ENCODE measurements at regions not wholly inside any gene's neighbourhood (a gene's known extent, or its start where the extent isn't known, plus 50 kb on each side); places are given as distances from the start of the nearest gene placed in this dataset.

GRCh38 chr11:134592391-134592990, 180.4 kb upstream of the B3GAT1 start:
- Histone ChIP-seq H3K79me1 (ENCODE audit: low read depth, low read length) (no peaks in the 10 kb centered on the region), H3K18ac (ENCODE audit: extremely low read depth, low read length) (no peak overlapping the region), H3K36me3 (ENCODE audit: control insufficient read depth in 2 of 4, insufficient read depth in 4 of 4, low read length in 3 of 4) (no peaks in the 10 kb centered on the region)
- TF ChIP-seq TBP (IDR thresholded peaks at IDR 0.05; ENCODE audit: low read depth, low read length), result no peak
- no peak for TF ChIP-seq POU5F1 (IDR thresholded peaks at IDR 0.05; ENCODE audit: low read depth, low read length)
- no peak for TF ChIP-seq CHD1 (IDR thresholded peaks at IDR 0.05; ENCODE audit: low read depth, low read length)
- TF ChIP-seq RAD21 (IDR thresholded peaks at IDR 0.05 in 1 of 2, conservative IDR thresholded peaks at IDR 0.05 in 1 of 2; ENCODE audit: low read depth in 2 of 2, low read length in 2 of 2), result peak; percentile 85 to 92
- TF ChIP-seq HDAC2 (IDR thresholded peaks at IDR 0.05; ENCODE audit: borderline replicate concordance in 1 of 2, low read depth in 2 of 2, low read length in 2 of 2), result no peak
- TF ChIP-seq CREB1 (IDR thresholded peaks at IDR 0.05), result no peak
- TF ChIP-seq, protein P1, sequence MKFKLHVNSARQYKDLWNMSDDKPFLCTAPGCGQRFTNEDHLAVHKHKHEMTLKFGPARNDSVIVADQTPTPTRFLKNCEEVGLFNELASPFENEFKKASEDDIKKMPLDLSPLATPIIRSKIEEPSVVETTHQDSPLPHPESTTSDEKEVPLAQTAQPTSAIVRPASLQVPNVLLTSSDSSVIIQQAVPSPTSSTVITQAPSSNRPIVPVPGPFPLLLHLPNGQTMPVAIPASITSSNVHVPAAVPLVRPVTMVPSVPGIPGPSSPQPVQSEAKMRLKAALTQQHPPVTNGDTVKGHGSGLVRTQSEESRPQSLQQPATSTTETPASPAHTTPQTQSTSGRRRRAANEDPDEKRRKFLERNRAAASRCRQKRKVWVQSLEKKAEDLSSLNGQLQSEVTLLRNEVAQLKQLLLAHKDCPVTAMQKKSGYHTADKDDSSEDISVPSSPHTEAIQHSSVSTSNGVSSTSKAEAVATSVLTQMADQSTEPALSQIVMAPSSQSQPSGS (IDR thresholded peaks at IDR 0.05; ENCODE audit: low read length), result no peak
- peak; percentile 84 to 93 (median 91) for TF ChIP-seq CTCF (IDR thresholded peaks at IDR 0.05; ENCODE audit: control extremely low read depth in 1 of 3, insufficient read depth in 1 of 3, low read depth in 1 of 3, low read length in 3 of 3)
- peak; percentile 68 for TF ChIP-seq CEBPB (IDR thresholded peaks at IDR 0.05; ENCODE audit: low read depth, low read length)
- TF ChIP-seq NRF1 (IDR thresholded peaks at IDR 0.05; ENCODE audit: low read depth, low read length), result no peak

More at GRCh38 chr11:134592391-134592990, 180.4 kb upstream of the B3GAT1 start:
- H3K56ac ChIP-seq (replicated peaks; ENCODE audit: insufficient read length, low read depth, low read length), result no peak overlapping the region
- H3K27me3 ChIP-seq (replicated peaks in 1 of 4; ENCODE audit: control insufficient read depth in 3 of 4, extremely low read depth in 1 of 4, insufficient read depth in 3 of 4, low read length in 3 of 4), result no peaks in the 10 kb centered on the region
- no peak overlapping the region for H3K23ac ChIP-seq (ENCODE audit: insufficient read length)
- no peak overlapping the region for H3K9ac ChIP-seq (replicated peaks in 1 of 4; ENCODE audit: extremely low read depth in 1 of 4, low read depth in 3 of 4, low read length in 3 of 4)
- H3K9me3 ChIP-seq (ENCODE audit: insufficient read depth in 2 of 2, low read depth in 1 of 2, low read length in 1 of 2), result no peaks in the 10 kb centered on the region
- no peak overlapping the region for H2BK5ac ChIP-seq (ENCODE audit: low read depth, low read length)
- FAIRE-seq, result peak; percentile 95
- H3K14ac ChIP-seq (ENCODE audit: insufficient read length), result no peak overlapping the region
- ChIA-PET CTCF (ENCODE audit: partially characterized antibody) (interaction anchor here (0.6 to 1.4 kb wide), 14 partner anchors 15 to 320 kb away, joined by 3 to 6 read pairs (median 3); no protein-coding TSS in a partner anchor), POLR2A (ENCODE audit: partially characterized antibody) (no interaction called here)
- peaks cover 0 to 1% of the 10 kb centered on the region in 2 experiments for H4K20me1 ChIP-seq (replicated peaks in 1 of 2; ENCODE audit: control insufficient read depth in 1 of 2, insufficient read depth in 2 of 2, low read length in 2 of 2)
- no peak overlapping the region for H3K4me3 ChIP-seq (ENCODE audit: extremely low read depth in 1 of 4, insufficient read depth in 2 of 4, low read depth in 3 of 4, low read length in 4 of 4)
- no peak overlapping the region for H4K91ac ChIP-seq (replicated peaks; ENCODE audit: insufficient read length, low read length)
- H4K8ac ChIP-seq (ENCODE audit: extremely low read depth, insufficient read depth, low read length), result no peak overlapping the region
- H3K4ac ChIP-seq (replicated peaks; ENCODE audit: insufficient read length, low read depth, low read length), result no peak overlapping the region
- no peak overlapping the region for H3K27ac ChIP-seq (ENCODE audit: low read depth, low read length)
- no peak overlapping the region for H2BK20ac ChIP-seq (ENCODE audit: low read length)
- H2BK120ac ChIP-seq (replicated peaks; ENCODE audit: low read depth, low read length), result no peak overlapping the region
- H2AFZ ChIP-seq (ENCODE audit: low read length), result peak overlapping the region; percentile 85; the same call in 1 of the 2 replicates
- H2BK12ac ChIP-seq (ENCODE audit: low read depth, low read length), result no peak overlapping the region
- no peaks in the 10 kb centered on the region for H3K79me2 ChIP-seq (ENCODE audit: control insufficient read depth in 1 of 2, insufficient read depth in 2 of 2, low read length in 2 of 2)
- H4K5ac ChIP-seq (ENCODE audit: insufficient read length, low read depth, low read length), result no peak overlapping the region
- no peaks in the 10 kb centered on the region for H3K23me2 ChIP-seq (ENCODE audit: low read depth, low read length)
- H2AK5ac ChIP-seq (ENCODE audit: low read depth, low read length), result no peak overlapping the region
- no peaks in the 10 kb centered on the region for H3K4me1 ChIP-seq (replicated peaks in 1 of 4; ENCODE audit: control insufficient read depth in 3 of 4, insufficient read depth in 4 of 4, low read length in 3 of 4)
- no peak overlapping the region for H3K4me2 ChIP-seq (ENCODE audit: insufficient read depth in 1 of 2, low read depth in 2 of 2, low read length in 2 of 2)
- DNase-seq (ENCODE audit: low read depth in 1 of 2, low spot score in 2 of 2), result peak; percentile 34 to 88
- H2BK15ac ChIP-seq (ENCODE audit: low read length), result no peak overlapping the region
